A549 (cell line): ENCODE measurements at regions not wholly inside any gene's neighbourhood (a gene's known extent, or its start where the extent isn't known, plus 50 kb on each side); places are given as distances from the start of the nearest gene placed in this dataset.

Source experiments
- EP300 ChIP-seq, 2 experiments: fragments of >200 bp; sonication (Bioruptor Twin); formaldehyde crosslinking; IDR thresholded peaks; 2 replicates in 1 of 2; 3 replicates in 1 of 2; pipeline ENCODE4 v1.6.1; 2016 to 2017
- POLR2A ChIP-seq: IDR thresholded peaks from 2 replicates; pipeline ENCODE4 v1.6.1; 2012; ENCODE audit warnings: mild to moderate bottlenecking, low read length
- RFX5 ChIP-seq: fragments of 450-650 bp; IDR thresholded peaks from 2 replicates; pipeline ENCODE4 v1.7.1; 2014; ENCODE audit warnings: antibody characterized with exemption, mild to moderate bottlenecking, moderate library complexity
- USF2 ChIP-seq: fragments of 450-650 bp; IDR thresholded peaks from 2 replicates; pipeline ENCODE4 v1.6.1; 2014; ENCODE audit warnings: antibody characterized with exemption
- TF ChIP-seq, protein P1 (sequence below): fragments of 150-350 bp; IDR thresholded peaks from 2 replicates; pipeline ENCODE4 v1.6.1; 2014; ENCODE audit warnings: low read depth, mild to moderate bottlenecking, low read length
- TF ChIP-seq, protein P2 (sequence below): fragments of >200 bp; sonication (Bioruptor Twin); formaldehyde crosslinking; IDR thresholded peaks from 3 replicates; pipeline ENCODE4 v1.5.1; 2016

GRCh38 chr17:77610518-77610893, 348.0 kb upstream of the TNRC6C start:
- TF ChIP-seq USF2 (no peak), EP300 (IDR thresholded peaks at IDR 0.05) (no peak), POLR2A (no peak), RFX5 (no peak)
- TF ChIP-seq, protein P1, sequence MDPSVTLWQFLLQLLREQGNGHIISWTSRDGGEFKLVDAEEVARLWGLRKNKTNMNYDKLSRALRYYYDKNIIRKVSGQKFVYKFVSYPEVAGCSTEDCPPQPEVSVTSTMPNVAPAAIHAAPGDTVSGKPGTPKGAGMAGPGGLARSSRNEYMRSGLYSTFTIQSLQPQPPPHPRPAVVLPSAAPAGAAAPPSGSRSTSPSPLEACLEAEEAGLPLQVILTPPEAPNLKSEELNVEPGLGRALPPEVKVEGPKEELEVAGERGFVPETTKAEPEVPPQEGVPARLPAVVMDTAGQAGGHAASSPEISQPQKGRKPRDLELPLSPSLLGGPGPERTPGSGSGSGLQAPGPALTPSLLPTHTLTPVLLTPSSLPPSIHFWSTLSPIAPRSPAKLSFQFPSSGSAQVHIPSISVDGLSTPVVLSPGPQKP: no peak
- TF ChIP-seq, protein P2, sequence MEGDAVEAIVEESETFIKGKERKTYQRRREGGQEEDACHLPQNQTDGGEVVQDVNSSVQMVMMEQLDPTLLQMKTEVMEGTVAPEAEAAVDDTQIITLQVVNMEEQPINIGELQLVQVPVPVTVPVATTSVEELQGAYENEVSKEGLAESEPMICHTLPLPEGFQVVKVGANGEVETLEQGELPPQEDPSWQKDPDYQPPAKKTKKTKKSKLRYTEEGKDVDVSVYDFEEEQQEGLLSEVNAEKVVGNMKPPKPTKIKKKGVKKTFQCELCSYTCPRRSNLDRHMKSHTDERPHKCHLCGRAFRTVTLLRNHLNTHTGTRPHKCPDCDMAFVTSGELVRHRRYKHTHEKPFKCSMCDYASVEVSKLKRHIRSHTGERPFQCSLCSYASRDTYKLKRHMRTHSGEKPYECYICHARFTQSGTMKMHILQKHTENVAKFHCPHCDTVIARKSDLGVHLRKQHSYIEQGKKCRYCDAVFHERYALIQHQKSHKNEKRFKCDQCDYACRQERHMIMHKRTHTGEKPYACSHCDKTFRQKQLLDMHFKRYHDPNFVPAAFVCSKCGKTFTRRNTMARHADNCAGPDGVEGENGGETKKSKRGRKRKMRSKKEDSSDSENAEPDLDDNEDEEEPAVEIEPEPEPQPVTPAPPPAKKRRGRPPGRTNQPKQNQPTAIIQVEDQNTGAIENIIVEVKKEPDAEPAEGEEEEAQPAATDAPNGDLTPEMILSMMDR: no peak
